HepG2 (cell line): ENCODE measurements at regions not wholly inside any gene's neighbourhood (a gene's known extent, or its start where the extent isn't known, plus 50 kb on each side); places are given as distances from the start of the nearest gene placed in this dataset.

Experiments used
- CENPT ChIP-seq: sonication (generic); formaldehyde crosslinking; IDR thresholded peaks from 2 replicates; pipeline ENCODE4 v1.8.0; 2022; ENCODE audit warnings: low read depth, mild to moderate bottlenecking, moderate library complexity, missing genetic modification reagents
- CREM ChIP-seq, 2 experiments: sonication (generic) in 1 of 2; formaldehyde crosslinking in 1 of 2; IDR thresholded peaks; 2 replicates each; pipeline versions ENCODE4 v1.4.0 to v1.6.1; 2016 to 2020; ENCODE audit warnings: antibody characterized with exemption in 1 of 2, mild to moderate bottlenecking in 1 of 2, missing genetic modification reagents in 1 of 2
- ETV6 ChIP-seq: sonication (generic); formaldehyde crosslinking; conservative IDR thresholded peaks from 2 replicates; pipeline ENCODE4 v1.4.0; 2020; ENCODE audit warnings: missing genetic modification reagents
- FOXJ3 ChIP-seq: sonication (generic); formaldehyde crosslinking; IDR thresholded peaks from 2 replicates; pipeline ENCODE4 v1.4.0; 2020; ENCODE audit warnings: missing genetic modification reagents, mild to moderate bottlenecking, borderline replicate concordance
- KDM5A ChIP-seq: fragments of 200-600 bp; sonication (generic); IDR thresholded peaks from 2 replicates; pipeline ENCODE4 v1.7.0; 2018; ENCODE audit warnings: antibody characterized with exemption, mild to moderate bottlenecking, low read length, borderline replicate concordance
- KLF6 ChIP-seq: IDR thresholded peaks from 2 replicates; pipeline ENCODE4 v1.8.0; 2016; ENCODE audit warnings: missing biosample characterization, missing genetic modification reagents
- MAF1 ChIP-seq: sonication (generic); formaldehyde crosslinking; IDR thresholded peaks from 2 replicates; pipeline ENCODE4 v1.5.0; 2020; ENCODE audit warnings: missing genetic modification reagents, borderline replicate concordance
- NFYB ChIP-seq: sonication (generic); formaldehyde crosslinking; IDR thresholded peaks from 2 replicates; pipeline ENCODE4 v1.4.0; 2020; ENCODE audit warnings: missing genetic modification reagents
- PHF5A ChIP-seq: IDR thresholded peaks from one replicate; pipeline ENCODE4 v1.6.1; 2018; ENCODE audit warnings: low read depth, missing genetic modification reagents; ENCODE audit not compliant: unreplicated experiment
- PREB ChIP-seq: sonication (generic); formaldehyde crosslinking; IDR thresholded peaks from 2 replicates; pipeline ENCODE4 v1.4.0; 2020; ENCODE audit warnings: missing genetic modification reagents
- RNF2 ChIP-seq: fragments of 450-650 bp; conservative IDR thresholded peaks from 2 replicates; pipeline ENCODE4 v1.6.1; 2016; ENCODE audit warnings: low read depth
- U2AF1 ChIP-seq: fragments of 200-400 bp; formaldehyde crosslinking; optimal IDR thresholded peaks from 2 replicates; pipeline ENCODE3; 2017; ENCODE audit warnings: mild to moderate bottlenecking, low read depth, low read length
- ZFYVE20 ChIP-seq: sonication (generic); formaldehyde crosslinking; IDR thresholded peaks from 2 replicates; pipeline ENCODE4 v1.8.0; 2023; ENCODE audit warnings: low read depth, mild to moderate bottlenecking, moderate library complexity, missing genetic modification reagents, borderline replicate concordance
- ZNF20 ChIP-seq: sonication (generic); formaldehyde crosslinking; IDR thresholded peaks from 2 replicates; pipeline ENCODE4 v1.4.0; 2020; ENCODE audit warnings: mild to moderate bottlenecking, moderate library complexity, missing genetic modification reagents
- ZNF510 ChIP-seq: sonication (generic); formaldehyde crosslinking; IDR thresholded peaks from 2 replicates; pipeline ENCODE4 v1.4.0; 2020; ENCODE audit warnings: low read depth, mild to moderate bottlenecking, missing genetic modification reagents
- ZNF691 ChIP-seq: sonication (generic); formaldehyde crosslinking; IDR thresholded peaks from 2 replicates; pipeline ENCODE4 v1.4.0; 2020; ENCODE audit warnings: missing genetic modification reagents, low read depth, mild to moderate bottlenecking, borderline replicate concordance
- TF ChIP-seq, protein P1 (sequence below), 2 experiments: fragments of 450-650 bp in 1 of 2; sonication (generic) in 1 of 2; formaldehyde crosslinking; IDR thresholded peaks; 2 replicates each; pipeline versions ENCODE4 v1.5.0 to v1.8.0; 2020 to 2022; ENCODE audit warnings: mild to moderate bottlenecking in 1 of 2, missing genetic modification reagents in 1 of 2
- TF ChIP-seq, protein P2 (sequence below): sonication (generic); formaldehyde crosslinking; IDR thresholded peaks from 2 replicates; pipeline ENCODE4 v1.4.0; 2020; ENCODE audit warnings: missing genetic modification reagents, borderline replicate concordance
- TF ChIP-seq, protein P3 (sequence below): sonication (generic); formaldehyde crosslinking; IDR thresholded peaks from 2 replicates; pipeline ENCODE4 v1.8.1; 2022; ENCODE audit warnings: low read depth, mild to moderate bottlenecking, missing genetic modification reagents

DNA sequence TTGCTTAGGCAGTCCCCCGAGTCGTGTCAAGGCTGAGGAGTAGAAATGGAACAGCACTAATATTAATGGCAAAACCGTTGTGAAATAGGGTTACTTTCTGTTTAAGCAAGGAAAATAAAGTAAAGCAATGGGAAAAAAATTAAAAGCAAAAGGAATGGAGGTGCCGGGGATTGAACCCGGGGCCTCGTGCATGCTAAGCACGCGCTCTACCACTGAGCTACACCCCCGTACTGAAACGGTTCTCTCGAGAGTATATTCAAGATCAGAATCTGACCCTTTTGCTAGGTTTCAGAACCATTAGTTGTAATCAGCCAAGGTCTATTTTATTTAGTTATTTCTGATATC is 85.5 kb downstream of the TRIM27 start (continued):
- TF ChIP-seq, protein P1, sequence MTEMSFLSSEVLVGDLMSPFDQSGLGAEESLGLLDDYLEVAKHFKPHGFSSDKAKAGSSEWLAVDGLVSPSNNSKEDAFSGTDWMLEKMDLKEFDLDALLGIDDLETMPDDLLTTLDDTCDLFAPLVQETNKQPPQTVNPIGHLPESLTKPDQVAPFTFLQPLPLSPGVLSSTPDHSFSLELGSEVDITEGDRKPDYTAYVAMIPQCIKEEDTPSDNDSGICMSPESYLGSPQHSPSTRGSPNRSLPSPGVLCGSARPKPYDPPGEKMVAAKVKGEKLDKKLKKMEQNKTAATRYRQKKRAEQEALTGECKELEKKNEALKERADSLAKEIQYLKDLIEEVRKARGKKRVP (CRISPR knock-in tag; IDR thresholded peaks at IDR 0.05), result peak in 1 of 2 experiments; percentile 53; a peak in 1 of 4 replicates
- no peak for TF ChIP-seq ZNF20 (CRISPR knock-in tag)
- TF ChIP-seq KLF6, result 0 out of 2 replicates have a peak, but pooled peaks have one; percentile 6
- TF ChIP-seq PHF5A (CRISPR knock-in tag), result no peak
- peak; percentile 96 for TF ChIP-seq MAF1 (CRISPR knock-in tag)
- peak; percentile 31; the same call in 1 of the 2 replicates for TF ChIP-seq RNF2
- TF ChIP-seq NFYB (CRISPR knock-in tag), result no peak
- TF ChIP-seq ZFYVE20 (CRISPR knock-in tag), result no peak
- TF ChIP-seq U2AF1, result peak; percentile 47
- TF ChIP-seq ZNF510 (CRISPR knock-in tag), result no peak; the same call in 1 of the 2 replicates
- no peak for TF ChIP-seq CENPT (CRISPR knock-in tag)
- no peak for TF ChIP-seq ZNF691 (CRISPR knock-in tag)
- TF ChIP-seq, protein P2, sequence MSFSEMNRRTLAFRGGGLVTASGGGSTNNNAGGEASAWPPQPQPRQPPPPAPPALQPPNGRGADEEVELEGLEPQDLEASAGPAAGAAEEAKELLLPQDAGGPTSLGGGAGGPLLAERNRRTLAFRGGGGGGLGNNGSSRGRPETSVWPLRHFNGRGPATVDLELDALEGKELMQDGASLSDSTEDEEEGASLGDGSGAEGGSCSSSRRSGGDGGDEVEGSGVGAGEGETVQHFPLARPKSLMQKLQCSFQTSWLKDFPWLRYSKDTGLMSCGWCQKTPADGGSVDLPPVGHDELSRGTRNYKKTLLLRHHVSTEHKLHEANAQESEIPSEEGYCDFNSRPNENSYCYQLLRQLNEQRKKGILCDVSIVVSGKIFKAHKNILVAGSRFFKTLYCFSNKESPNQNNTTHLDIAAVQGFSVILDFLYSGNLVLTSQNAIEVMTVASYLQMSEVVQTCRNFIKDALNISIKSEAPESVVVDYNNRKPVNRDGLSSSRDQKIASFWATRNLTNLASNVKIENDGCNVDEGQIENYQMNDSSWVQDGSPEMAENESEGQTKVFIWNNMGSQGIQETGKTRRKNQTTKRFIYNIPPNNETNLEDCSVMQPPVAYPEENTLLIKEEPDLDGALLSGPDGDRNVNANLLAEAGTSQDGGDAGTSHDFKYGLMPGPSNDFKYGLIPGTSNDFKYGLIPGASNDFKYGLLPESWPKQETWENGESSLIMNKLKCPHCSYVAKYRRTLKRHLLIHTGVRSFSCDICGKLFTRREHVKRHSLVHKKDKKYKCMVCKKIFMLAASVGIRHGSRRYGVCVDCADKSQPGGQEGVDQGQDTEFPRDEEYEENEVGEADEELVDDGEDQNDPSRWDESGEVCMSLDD (CRISPR knock-in tag), result 0 out of 2 replicates have a peak, but pooled peaks have one; percentile 44
- TF ChIP-seq FOXJ3 (CRISPR knock-in tag), result 0 out of 2 replicates have a peak, but pooled peaks have one; percentile 15
- no peak for TF ChIP-seq PREB (CRISPR knock-in tag)
- TF ChIP-seq KDM5A, result peak; percentile 35; the same call in 1 of the 2 replicates
- TF ChIP-seq, protein P3, sequence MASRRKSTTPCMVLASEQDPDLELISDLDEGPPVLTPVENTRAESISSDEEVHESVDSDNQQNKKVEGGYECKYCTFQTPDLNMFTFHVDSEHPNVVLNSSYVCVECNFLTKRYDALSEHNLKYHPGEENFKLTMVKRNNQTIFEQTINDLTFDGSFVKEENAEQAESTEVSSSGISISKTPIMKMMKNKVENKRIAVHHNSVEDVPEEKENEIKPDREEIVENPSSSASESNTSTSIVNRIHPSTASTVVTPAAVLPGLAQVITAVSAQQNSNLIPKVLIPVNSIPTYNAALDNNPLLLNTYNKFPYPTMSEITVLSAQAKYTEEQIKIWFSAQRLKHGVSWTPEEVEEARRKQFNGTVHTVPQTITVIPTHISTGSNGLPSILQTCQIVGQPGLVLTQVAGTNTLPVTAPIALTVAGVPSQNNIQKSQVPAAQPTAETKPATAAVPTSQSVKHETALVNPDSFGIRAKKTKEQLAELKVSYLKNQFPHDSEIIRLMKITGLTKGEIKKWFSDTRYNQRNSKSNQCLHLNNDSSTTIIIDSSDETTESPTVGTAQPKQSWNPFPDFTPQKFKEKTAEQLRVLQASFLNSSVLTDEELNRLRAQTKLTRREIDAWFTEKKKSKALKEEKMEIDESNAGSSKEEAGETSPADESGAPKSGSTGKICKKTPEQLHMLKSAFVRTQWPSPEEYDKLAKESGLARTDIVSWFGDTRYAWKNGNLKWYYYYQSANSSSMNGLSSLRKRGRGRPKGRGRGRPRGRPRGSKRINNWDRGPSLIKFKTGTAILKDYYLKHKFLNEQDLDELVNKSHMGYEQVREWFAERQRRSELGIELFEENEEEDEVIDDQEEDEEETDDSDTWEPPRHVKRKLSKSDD, result no peak
- TF ChIP-seq CREM (IDR thresholded peaks at IDR 0.05), result peak; percentile 59; the same call in 1 of the 2 replicates
- no peak for TF ChIP-seq CREM (CRISPR knock-in tag; IDR thresholded peaks at IDR 0.05)
- no peak for TF ChIP-seq ETV6
